HCT116 (cell line): ENCODE measurements at regions not wholly inside any gene's neighbourhood (a gene's known extent, or its start where the extent isn't known, plus 50 kb on each side); places are given as distances from the start of the nearest gene placed in this dataset.

Experiments
- ATAC-seq: fragments of 200-7000 bp; cut with Tn5 transposase; 2 replicates; pipeline ENCODE4 v1.9.1; 2020; ENCODE audit warnings: mild to moderate bottlenecking, moderate library complexity
- BruUV-seq: library from RNA; stranded (reverse); fragments of 400-500 nt; replicated peaks from 2 replicates; lab custom pipeline; 2021; lab: Mats Ljungman, UMichigan
- CTCF ChIA-PET: fragments of 300-600 bp; sonication (Branson Sonifier 250); formaldehyde crosslinking; loops from one replicate; lab custom pipeline; 2021; ENCODE audit warnings: antibody characterized with exemption; lab: Charles Lee
- POLR2A ChIA-PET: fragments of 300-600, 350-600 bp; sonication (Branson Sonifier 250); formaldehyde crosslinking; loops from one replicate; lab custom pipeline; 2021; ENCODE audit warnings: antibody characterized with exemption; lab: Charles Lee
- RAD21 ChIA-PET, 2 experiments: fragments of 300-600 bp; sonication (Branson Sonifier 250); formaldehyde crosslinking; loops; one replicate each; lab custom pipeline; 2023; ENCODE audit warnings: low total read pairs in 2 of 2; ENCODE audit not compliant: uncharacterized antibody in 2 of 2, unreplicated experiment in 2 of 2, low non-redundant PET in 1 of 2; lab: Charles Lee
- DNase-seq: peaks from one replicate; pipeline ENCODE4 v3.0.0-alpha.2; 2010; ENCODE audit warnings: low read depth, low spot score
- H2AFZ ChIP-seq: fragments of 200-600 bp; shearing (Covaris generic), sonication (generic); 2 replicates; pipeline ENCODE4 v1.6.1; 2017; ENCODE audit warnings: low read depth, mixed run types, mixed read lengths, antibody characterized with exemption, low read length; ENCODE audit not compliant: poor library complexity, severe bottlenecking
- H3K27ac ChIP-seq: 2 replicates; pipeline ENCODE4 v1.5.1; 2012; ENCODE audit warnings: low read depth, low read length
- H3K27me3 ChIP-seq: fragments of 200-600 bp; sonication (generic); 2 replicates; pipeline ENCODE4 v1.6.1; 2016; ENCODE audit warnings: mixed run types, low read length, mixed read lengths; ENCODE audit not compliant: insufficient read depth
- H3K36me3 ChIP-seq, 2 experiments: fragments of 200-500 bp in 1 of 2; fragments of 200-600 bp in 1 of 2; sonication (Bioruptor generic) in 1 of 2; sonication (generic) in 1 of 2; 2 replicates each; pipeline versions ENCODE4 v1.5.1 to v1.6.1; 2014 to 2016; ENCODE audit warnings: low read length in 2 of 2, inconsistent platforms in 1 of 2, mixed read lengths in 1 of 2, mixed run types in 1 of 2; ENCODE audit not compliant: insufficient read depth in 2 of 2, control insufficient read depth in 1 of 2
- H3K4me1 ChIP-seq, 2 experiments: fragments of 200-600 bp in 1 of 2; sonication (generic) in 1 of 2; 2 replicates each; pipeline versions ENCODE4 v1.5.1 to v1.6.1; 2012 to 2017; ENCODE audit warnings: low read length in 2 of 2, inconsistent platforms in 1 of 2, mild to moderate bottlenecking in 1 of 2, mixed read lengths in 1 of 2, mixed run types in 1 of 2, moderate library complexity in 1 of 2; ENCODE audit not compliant: insufficient read depth in 2 of 2, control insufficient read depth in 1 of 2
- H3K4me2 ChIP-seq: fragments of 200-600 bp; sonication (generic); 2 replicates; pipeline ENCODE4 v1.6.1; 2017; ENCODE audit warnings: mixed run types, low read length, mixed read lengths
- H3K4me3 ChIP-seq, 2 experiments: fragments of 200-600 bp in 1 of 2; sonication (generic) in 1 of 2; replicated peaks in 1 of 2; 2 replicates each; pipeline ENCODE4 v1.5.1; 2011 to 2016; ENCODE audit warnings: low read length in 2 of 2, control low read depth in 1 of 2, low read depth in 1 of 2, mild to moderate bottlenecking in 1 of 2, mixed read lengths in 1 of 2, mixed run types in 1 of 2
- H3K79me2 ChIP-seq: fragments of 200-600 bp; sonication (generic); 2 replicates; pipeline ENCODE4 v1.6.1; 2017; ENCODE audit warnings: mild to moderate bottlenecking, mixed run types, low read length, moderate library complexity, mixed read lengths; ENCODE audit not compliant: insufficient read depth
- H3K9ac ChIP-seq: fragments of 200-600 bp; sonication (generic); 2 replicates; pipeline ENCODE4 v1.6.1; 2016; ENCODE audit warnings: low read length, mixed read lengths
- H3K9me2 ChIP-seq: fragments of 200-600 bp; sonication (generic), shearing (Covaris generic); 2 replicates; pipeline ENCODE4 v1.6.1; 2017; ENCODE audit warnings: mixed run types, mild to moderate bottlenecking, moderate library complexity; ENCODE audit not compliant: insufficient read depth
- H3K9me3 ChIP-seq, 2 experiments: fragments of 200-500 bp in 1 of 2; fragments of 200-600 bp in 1 of 2; sonication (Bioruptor generic) in 1 of 2; sonication (generic) in 1 of 2; 2 replicates each; pipeline ENCODE4 v1.6.1; 2014 to 2017; ENCODE audit warnings: low read length in 2 of 2, mixed read lengths in 2 of 2, inconsistent platforms in 1 of 2, low read depth in 1 of 2, mild to moderate bottlenecking in 1 of 2, mixed run types in 1 of 2, moderate library complexity in 1 of 2; ENCODE audit not compliant: control insufficient read depth in 1 of 2, insufficient read depth in 1 of 2
- H4K20me1 ChIP-seq: fragments of 200-600 bp; sonication (generic), shearing (Covaris generic); 2 replicates; pipeline ENCODE4 v1.6.1; 2017; ENCODE audit warnings: mixed run types, mild to moderate bottlenecking, moderate library complexity; ENCODE audit not compliant: insufficient read depth
- EGR1 ChIP-seq: IDR thresholded peaks from 2 replicates; pipeline ENCODE4 v1.6.1; 2012; ENCODE audit warnings: low read depth
- ELF1 ChIP-seq: IDR thresholded peaks from 2 replicates; pipeline ENCODE4 v1.6.1; 2012; ENCODE audit warnings: low read depth, borderline replicate concordance
- EZH2 ChIP-seq: fragments of 200-600 bp; sonication (generic); IDR thresholded peaks from 2 replicates; pipeline ENCODE4 v1.6.1; 2017; ENCODE audit warnings: antibody characterized with exemption, mixed run types
- FOSL1 ChIP-seq: IDR thresholded peaks from 2 replicates; pipeline ENCODE4 v1.6.1; 2012; ENCODE audit warnings: low read depth
- MAX ChIP-seq: IDR thresholded peaks from 2 replicates; pipeline ENCODE4 v1.6.1; 2012
- POLR2A ChIP-seq: IDR thresholded peaks from 2 replicates; pipeline ENCODE4 v1.7.0; 2011; ENCODE audit warnings: borderline replicate concordance; ENCODE audit not compliant: insufficient read depth, insufficient read length; ENCODE audit errors: extremely low read depth
- POLR2AphosphoS5 ChIP-seq: IDR thresholded peaks from 2 replicates; pipeline ENCODE4 v1.6.1; 2011; ENCODE audit warnings: mild to moderate bottlenecking, low read depth, low read length, moderate library complexity
- SIN3A ChIP-seq: IDR thresholded peaks from 2 replicates; pipeline ENCODE4 v1.6.1; 2012; ENCODE audit warnings: low read depth
- TCF7L2 ChIP-seq: IDR thresholded peaks from 2 replicates; pipeline ENCODE4 v1.7.0; 2011; ENCODE audit warnings: borderline replicate concordance, inconsistent platforms; ENCODE audit not compliant: insufficient read depth, insufficient read length; ENCODE audit errors: extremely low read depth
- ZFX ChIP-seq: fragments of 450-650 bp; IDR thresholded peaks from 2 replicates; pipeline ENCODE4 v1.6.1; 2017
- intact Hi-C: fragments of 100-400 bp; cut with micrococcal nuclease; formaldehyde crosslinking; loops from 2 replicates; pipeline ENCODE4 v1.10.0; 2022
- TF ChIP-seq, protein P1 (sequence below): IDR thresholded peaks from 2 replicates; pipeline ENCODE4 v1.6.1; 2011; ENCODE audit warnings: mild to moderate bottlenecking, low read length, moderate library complexity; ENCODE audit not compliant: insufficient replicate concordance; ENCODE audit errors: extremely low read depth

DNA sequence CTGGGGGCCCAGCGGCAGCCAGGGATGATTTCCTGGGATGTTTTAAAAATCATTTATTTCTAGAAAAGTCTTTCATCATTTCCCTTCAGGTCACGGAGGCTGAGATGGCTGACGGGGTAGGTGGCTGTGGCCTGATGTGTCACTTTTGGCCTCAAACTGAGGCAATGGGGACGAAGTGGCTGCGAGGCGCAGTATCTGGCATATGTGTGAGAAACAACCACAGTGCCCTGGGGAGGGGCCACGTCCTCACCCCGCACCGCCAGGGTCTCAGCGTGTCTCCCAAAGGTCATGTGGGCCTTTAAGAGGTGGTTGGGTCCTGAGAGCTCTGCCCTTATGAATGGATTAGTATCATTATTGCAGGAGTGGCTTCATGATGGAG is 120.0 kb downstream of the CEBPB start:
- no peaks in the 10 kb centered on the region for H3K36me3 ChIP-seq
- POLR2A ChIA-PET, result interaction anchor here (0.7 kb wide), 1 partner anchor 119 kb away, joined by 3 read pairs; no protein-coding TSS in a partner anchor
- RAD21 ChIA-PET, result no interaction called here
- ATAC-seq, result no peak
- no peak overlapping the region for H3K9ac ChIP-seq
- TF ChIP-seq, protein P1, sequence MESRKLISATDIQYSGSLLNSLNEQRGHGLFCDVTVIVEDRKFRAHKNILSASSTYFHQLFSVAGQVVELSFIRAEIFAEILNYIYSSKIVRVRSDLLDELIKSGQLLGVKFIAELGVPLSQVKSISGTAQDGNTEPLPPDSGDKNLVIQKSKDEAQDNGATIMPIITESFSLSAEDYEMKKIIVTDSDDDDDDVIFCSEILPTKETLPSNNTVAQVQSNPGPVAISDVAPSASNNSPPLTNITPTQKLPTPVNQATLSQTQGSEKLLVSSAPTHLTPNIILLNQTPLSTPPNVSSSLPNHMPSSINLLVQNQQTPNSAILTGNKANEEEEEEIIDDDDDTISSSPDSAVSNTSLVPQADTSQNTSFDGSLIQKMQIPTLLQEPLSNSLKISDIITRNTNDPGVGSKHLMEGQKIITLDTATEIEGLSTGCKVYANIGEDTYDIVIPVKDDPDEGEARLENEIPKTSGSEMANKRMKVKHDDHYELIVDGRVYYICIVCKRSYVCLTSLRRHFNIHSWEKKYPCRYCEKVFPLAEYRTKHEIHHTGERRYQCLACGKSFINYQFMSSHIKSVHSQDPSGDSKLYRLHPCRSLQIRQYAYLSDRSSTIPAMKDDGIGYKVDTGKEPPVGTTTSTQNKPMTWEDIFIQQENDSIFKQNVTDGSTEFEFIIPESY, result no peak
- no peak for TF ChIP-seq MAX
- no peak for TF ChIP-seq ELF1
- no peak for TF ChIP-seq SIN3A
- TF ChIP-seq POLR2AphosphoS5, result no peak
- TF ChIP-seq EGR1, result no peak
- no peak for TF ChIP-seq ZFX
- no peak for TF ChIP-seq TCF7L2
- TF ChIP-seq FOSL1, result no peak
- TF ChIP-seq EZH2, result no peak
- TF ChIP-seq POLR2A, result no peak
- no peaks in the 10 kb centered on the region for H3K79me2 ChIP-seq
- H3K9me3 ChIP-seq, result no peaks in the 10 kb centered on the region
- H3K4me2 ChIP-seq, result no peak overlapping the region
- intact Hi-C loops, result no loop called here
- H3K4me1 ChIP-seq, result peaks cover 29 to 50% of the 10 kb centered on the region in 2 experiments
- no peaks in the 10 kb centered on the region for H4K20me1 ChIP-seq
- H3K27me3 ChIP-seq, result no peaks in the 10 kb centered on the region
- CTCF ChIA-PET, result no interaction called here
- H3K4me3 ChIP-seq, result no peak overlapping the region
- BruUV-seq, result no TSS peak
- no peaks in the 10 kb centered on the region for H3K9me2 ChIP-seq
- no peak for DNase-seq
- no peak overlapping the region for H3K27ac ChIP-seq
- H2AFZ ChIP-seq, result no peak overlapping the region
